HG02852 (cell line): ENCODE measurements at regions not wholly inside any gene's neighbourhood (a gene's known extent, or its start where the extent isn't known, plus 50 kb on each side); places are given as distances from the start of the nearest gene placed in this dataset.

ENCODE experiments used
- ATAC-seq: cut with Tn5 transposase; IDR thresholded peaks from one replicate; pipeline ENCODE4 v1.9.1; 2021; ENCODE audit warnings: mild to moderate bottlenecking, moderate library complexity; ENCODE audit not compliant: unreplicated experiment

DNA sequence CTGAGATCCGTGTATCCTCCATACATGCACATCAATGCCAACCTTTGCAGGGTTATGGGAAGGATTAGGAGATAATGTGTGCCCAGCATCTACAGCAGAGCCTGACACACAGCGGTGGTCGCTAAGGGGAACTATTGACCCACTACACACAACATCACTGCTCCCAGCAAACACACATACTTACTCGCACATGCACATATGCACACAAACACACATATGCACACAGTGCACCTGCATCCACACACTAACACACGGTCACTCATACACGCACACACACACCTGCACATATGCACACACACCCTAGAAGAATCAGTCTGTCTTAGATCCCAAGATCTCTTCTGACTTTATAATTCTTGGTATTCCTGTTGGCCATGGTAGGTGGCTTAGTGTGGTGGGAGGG lies 118.3 kb downstream of the GYPC start:
- no peak for ATAC-seq

DNA sequence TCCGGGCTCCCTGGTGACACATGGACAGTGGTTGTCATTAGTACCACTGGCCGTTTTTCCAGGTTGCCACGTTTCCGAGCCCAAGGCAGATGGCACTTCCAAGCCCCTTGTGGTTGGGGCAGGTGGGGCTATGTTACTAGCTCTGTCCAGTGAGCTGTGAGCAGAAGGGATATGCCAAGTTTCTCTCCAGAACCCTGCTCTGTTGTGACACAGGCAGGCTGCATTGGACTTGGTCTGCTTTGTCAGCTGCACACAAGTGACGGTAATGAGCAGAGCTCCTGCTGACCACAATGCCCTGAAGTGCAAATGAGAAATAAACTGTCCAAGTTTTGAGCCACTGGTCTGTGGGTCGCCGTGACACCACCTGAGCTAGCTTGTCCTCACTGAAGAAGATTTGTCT lies 118.8 kb downstream of the GYPC start:
- no peak for ATAC-seq

GRCh38 chr2:126775300-126775985 lies 119.5 kb downstream of the GYPC start:
- no peak for ATAC-seq

GRCh38 chr2:126776255-126776654 lies 120.3 kb downstream of the GYPC start:
- ATAC-seq, result peak; percentile 4

DNA sequence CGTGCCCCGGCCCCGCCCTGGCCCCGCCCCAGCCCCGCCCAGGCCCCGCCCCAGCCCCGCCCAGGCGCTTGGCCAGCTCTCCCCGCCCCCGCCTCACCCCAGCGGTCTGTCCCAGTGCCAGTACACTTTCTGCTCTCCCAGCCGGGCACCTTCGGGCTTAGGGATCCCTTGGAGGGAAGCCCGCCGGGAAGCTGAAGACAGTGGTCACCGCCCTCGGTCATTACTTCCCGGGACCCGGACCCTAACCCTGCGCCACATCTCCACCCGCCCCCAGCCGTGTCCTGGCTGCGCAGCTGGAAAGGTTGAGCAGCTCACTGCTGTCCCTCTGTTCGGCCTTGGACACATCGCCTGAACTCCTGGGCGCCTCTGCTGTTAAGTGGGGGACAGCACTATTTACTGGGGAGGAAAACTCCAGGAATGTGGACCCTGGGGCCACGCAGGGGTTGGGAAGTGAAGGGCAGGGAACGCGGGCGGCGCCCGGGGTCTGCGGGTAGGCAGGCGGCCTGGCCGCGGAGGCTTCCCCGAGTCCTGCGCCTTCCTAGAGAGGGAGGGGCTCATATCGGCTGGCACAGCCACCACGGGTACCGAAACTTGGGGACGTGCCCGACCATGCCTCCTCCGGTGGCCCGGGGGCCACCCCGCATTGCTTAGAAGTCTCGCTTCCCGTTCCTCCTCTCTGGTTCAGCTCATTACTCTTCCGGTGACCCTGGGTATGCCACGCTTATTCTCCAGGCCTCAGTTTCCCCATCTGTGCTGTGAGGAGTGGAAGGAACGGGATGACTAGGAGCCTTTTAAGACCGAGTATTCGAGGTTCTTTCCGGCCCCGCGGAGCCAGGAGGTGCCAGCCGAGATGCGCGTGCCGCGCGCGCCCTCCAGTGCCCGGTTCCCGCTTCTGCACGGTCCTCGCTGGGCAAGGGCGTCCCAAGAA lies 121.0 kb downstream of the GYPC start:
- ATAC-seq, result peak; percentile 87

- ATAC-seq, result peak; percentile 18
These were observed 121.1 kb upstream of the TEX51 start for GRCh38 chr2:126777620-126777978.

DNA sequence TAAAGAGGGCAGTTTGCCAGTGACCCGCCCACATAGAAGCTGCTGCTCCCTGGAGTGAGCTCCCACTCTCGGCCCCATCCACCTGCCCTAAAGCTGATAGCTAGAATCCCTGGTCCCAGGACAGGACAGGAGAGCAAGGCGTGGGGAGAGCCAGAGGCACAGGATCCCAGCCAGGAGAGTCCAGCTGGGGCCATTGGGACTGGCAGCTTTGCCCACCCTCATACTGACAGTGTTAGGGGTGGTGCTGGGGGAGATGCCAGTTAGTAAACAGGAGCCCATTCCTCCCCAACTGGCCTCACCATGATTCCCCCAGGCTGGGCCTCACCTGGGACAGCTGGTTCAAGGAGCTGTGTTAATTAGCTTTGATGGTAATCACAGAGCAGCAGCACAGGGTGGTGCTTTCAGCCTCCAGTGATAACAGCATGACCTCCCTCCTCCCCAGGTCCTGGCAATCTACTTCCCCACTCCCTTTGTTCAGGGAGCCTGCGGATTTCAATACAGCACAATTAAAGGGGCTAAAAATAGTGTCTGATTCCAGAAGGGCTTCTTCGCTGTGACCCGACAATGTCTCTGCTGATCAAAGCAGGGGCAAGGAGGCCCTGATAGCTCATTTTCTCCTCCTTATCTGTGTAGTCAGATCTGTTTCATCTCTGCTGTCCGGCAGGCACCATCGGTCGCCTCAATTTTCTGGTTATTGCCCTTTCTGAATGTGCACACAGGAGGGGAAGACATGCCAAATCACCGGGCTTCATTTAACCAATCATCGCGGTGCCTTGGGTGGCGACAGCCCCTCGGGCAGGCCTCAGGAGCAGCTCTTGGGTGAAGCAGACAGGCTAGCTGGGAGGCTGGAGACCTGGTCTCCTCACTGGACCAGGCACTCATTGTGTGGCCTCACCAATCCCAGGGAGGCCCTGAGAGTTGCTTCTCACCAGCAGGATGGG lies 119.9 kb upstream of the TEX51 start:
- no peak for ATAC-seq

DNA sequence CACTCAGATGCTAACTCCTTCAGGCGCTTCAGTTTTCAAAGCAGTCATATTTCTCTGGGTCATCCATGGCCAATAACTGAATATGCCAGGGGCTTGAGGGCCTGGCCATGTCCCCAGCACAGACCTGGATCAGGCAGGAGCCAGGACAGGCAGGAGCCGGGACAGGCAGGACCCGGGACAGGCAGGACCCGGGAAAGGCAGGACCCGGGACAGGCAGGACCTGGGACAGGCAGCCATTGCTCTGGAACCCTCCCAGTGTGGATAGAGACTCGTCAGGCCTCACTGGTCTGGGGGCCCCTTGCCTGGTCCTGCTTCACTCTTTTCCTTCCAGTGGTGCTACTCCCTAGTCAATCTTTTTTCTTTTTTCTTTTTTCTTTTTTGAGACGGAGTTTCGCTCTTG lies 117.5 kb upstream of the TEX51 start:
- ATAC-seq, result no peak

- ATAC-seq, result no peak
These were observed 116.9 kb upstream of the TEX51 start for GRCh38 chr2:126781806-126782205.

DNA sequence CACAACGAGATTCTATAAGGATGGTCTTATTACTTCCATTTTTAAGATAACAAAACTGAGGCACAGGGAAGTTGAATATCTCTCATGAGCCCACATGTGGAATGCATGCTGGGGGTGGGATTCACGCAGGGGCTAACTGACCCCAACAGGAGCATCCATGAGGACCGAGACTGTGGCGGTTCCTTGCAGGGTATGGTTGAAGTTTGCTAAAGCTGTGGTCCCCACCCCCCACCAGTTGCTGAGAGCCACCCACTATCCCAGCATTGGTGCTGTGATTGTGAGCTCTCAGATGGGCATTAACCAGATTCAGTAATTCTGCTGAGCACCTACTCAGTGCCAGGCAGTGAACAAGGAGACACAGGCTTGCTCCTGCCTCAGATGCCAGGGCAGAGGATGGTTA lies 116.0 kb upstream of the TEX51 start:
- ATAC-seq, result no peak

DNA sequence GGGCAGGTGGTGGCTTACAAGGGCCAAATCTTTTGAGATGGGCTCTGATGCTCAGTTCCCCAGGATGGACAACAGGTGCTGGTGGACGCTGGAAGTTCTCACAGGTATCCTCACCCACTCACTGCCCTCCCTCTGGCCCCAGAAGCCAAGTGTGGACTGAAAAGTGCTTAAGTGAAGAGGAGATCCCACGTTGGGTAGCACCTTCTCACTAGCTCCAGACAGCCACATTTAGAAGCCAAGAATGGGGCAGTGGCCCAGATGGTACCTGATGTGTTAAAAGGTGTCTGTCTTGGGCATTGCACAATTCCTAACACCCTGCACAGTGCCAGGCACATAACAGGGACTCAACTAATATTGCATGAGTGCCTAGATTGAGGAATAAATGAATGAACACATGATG lies 115.3 kb upstream of the TEX51 start:
- no peak for ATAC-seq

DNA sequence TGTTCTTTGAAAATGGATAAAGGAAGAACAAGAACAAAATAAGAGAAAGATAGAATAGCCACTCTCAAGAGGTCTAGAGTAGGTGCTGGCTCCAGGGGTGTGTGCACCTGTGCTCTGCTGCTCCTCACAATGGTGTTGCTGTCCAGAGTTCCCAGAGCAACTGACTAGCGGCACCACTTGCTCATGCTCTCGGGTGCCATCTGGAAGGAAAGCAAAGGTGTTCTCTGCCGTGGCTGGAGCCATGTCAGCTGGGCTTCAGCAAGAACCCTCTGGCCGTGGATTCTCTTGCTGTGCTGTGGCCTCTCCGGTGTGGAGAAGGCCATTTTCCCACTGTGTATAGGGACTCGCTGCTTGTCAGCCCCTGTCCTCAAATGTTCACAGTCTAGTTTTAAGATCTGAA lies 114.6 kb upstream of the TEX51 start:
- no peak for ATAC-seq

DNA sequence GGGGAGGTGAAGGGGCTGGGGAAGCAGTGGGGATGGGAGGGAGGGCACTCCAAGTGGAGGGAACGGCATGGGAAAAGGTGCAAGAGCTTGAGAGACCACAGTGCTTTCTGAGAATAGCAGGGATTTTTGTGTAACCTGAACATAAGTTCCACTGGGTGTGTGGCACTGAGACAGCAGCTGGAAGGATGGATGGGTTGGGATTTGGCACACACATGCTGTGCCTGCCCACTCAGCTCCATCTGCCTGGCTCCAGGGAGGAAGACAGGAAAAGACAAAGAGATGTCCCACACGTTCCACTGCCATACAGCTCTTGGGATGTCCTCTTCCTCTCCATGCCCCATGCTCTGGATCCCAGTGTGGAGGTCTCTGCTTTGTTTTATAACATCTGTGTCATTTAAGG lies 114.1 kb upstream of the TEX51 start:
- no peak for ATAC-seq

GRCh38 chr2:126785236-126785635 lies 113.5 kb upstream of the TEX51 start:
- ATAC-seq, result no peak

DNA sequence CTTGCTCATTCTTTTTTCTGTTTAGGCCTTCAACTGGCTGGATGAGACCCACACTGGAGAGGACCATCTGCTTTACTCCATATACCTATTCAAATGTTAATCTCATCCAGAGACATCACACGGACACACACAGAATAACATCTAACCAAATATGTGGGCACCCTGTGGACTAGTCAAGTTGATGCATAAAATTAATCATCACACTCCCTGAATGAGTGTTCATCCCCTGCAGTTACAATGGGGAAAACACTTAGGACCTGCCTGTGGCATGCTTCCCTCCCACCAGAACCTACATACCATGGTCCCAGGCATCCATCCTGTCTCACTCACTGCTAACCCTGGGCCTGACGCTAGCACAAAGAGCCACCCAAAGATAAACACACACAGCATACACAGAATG lies 112.8 kb upstream of the TEX51 start:
- no peak for ATAC-seq

DNA sequence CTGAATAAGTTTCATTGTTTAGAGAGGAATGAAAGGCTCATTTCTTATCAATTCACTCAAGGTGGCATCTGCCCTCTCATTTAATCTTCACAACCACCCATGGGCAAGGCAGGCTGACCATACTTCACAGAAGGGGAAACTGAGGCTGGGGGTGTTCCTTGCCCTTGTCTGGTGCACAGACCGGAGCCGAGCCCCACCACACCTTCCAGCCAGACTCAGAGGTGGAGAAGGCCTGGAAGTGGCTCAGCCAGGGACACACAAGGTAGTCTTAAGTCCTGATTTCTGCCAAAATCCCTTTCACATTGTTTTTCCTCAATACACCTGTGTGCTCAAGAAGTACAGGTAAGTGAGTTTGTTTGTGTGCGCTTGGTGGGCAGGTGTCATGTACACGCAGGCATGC lies 111.9 kb upstream of the TEX51 start:
- no peak for ATAC-seq

- no peak for ATAC-seq
These were observed 111.4 kb upstream of the TEX51 start for GRCh38 chr2:126787289-126787688.

DNA sequence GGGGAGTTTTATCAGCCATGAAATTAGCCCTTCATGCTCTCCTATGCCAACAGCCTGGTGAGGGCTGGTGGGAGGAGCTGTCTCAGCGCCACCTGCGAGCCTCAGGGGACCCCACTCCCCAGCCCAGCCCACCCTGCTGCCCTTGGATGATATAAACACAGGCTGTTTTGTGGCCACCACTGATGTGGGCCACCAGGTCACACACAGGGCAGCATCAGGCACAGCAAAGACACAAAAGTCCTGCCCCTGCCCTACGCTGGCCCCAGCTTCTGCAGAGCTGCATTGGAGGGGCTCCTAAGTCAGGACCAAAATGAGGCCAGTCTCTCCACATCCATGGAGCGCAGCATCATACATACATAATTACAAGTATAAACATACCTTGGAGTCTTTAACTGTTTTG lies 110.6 kb upstream of the TEX51 start:
- no peak for ATAC-seq

- ATAC-seq, result no peak
These were observed 110.0 kb upstream of the TEX51 start for GRCh38 chr2:126788652-126789051.

DNA sequence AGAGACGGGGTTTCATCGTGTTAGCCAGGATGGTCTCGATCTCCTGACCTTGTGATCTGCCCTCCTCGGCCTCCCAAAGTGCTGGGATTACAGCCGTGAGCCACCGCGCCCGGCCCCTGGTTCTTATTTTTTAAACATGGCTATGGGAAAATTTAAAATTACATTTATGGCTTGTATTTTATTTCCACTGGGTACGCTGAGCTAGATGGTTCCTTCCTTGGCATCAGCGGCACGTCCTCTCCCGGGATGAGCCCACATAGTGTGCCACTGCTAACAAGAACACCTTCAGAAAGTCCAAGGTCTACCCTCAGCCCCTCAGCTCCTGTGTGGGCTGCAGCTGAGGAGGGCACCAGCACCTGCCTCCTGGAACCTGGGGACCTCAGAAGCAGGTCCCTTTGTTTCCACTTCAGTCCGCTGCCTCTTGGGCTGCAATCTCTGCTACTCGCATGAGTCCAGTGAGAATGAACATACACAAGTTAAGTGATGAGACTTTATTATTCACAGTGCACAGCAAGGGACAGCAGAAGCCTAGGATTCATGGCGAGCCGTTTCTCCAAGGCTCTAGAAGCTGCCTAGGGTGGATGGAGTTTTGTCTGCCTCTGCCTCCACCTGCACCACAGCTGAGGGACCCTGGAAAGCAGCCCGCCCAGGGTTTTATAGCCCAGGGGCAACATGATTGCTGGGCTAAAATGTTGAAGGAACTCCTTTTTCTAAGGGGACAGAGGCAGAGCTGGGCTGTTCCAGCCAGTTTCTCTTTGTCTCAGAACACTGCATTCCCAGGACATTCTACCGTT lies 107.5 kb upstream of the TEX51 start:
- no peak for ATAC-seq

DNA sequence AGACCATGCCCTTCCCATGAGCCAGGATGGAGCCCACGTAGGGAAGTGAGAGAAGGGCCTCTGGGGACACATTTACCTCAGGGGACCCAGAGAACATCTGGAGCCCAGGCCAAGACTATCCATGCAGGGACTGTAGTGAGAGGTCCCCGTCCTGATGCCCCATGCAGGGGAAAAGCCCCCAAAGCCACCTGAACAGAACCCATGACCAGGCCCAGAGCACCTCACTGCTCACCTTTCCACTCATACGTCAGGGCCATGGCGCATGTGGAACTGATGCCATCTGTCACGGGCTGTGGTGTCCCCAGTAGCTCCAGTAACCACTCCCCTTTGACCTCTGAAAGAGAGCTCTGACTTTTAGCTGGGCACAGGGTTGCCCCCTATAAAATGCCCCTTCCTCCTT lies 106.5 kb upstream of the TEX51 start:
- no peak for ATAC-seq
